ENCODE measurements at regions not wholly inside any gene's neighbourhood (a gene's known extent, or its start where the extent isn't known, plus 50 kb on each side); places are given as distances from the start of the nearest gene placed in this dataset.
"Not testable (repeated sequence)": the region's sequence is repeated elsewhere in the genome, so short reads cannot be mapped to it uniquely, and the experiment has no call there.

- H3K36me3 Mint-ChIP-seq (ENCODE audit: low read depth); H3K4me3 Mint-ChIP-seq; H3K9me3 Mint-ChIP-seq; H3K27me3 Mint-ChIP-seq (ENCODE audit: low read depth): not testable (repeated sequence)
- peak overlapping the region in 2 of 3 experiments; percentile 48 to 58 for H3K27ac Mint-ChIP-seq
- peak; percentile 39 to 57 (median 40) for TF ChIP-seq CTCF (IDR thresholded peaks at IDR 0.05; ENCODE audit: unreplicated experiment in 3 of 3)
- H3K4me1 Mint-ChIP-seq, result peaks cover 19% of the 10 kb centered on the region
These were observed 178.5 kb downstream of the NPIPB11 start for GRCh38 chr16:29227751-29228663.

- TF ChIP-seq CTCF (IDR thresholded peaks at IDR 0.05; ENCODE audit: unreplicated experiment in 3 of 3), result no peak
- Mint-ChIP-seq H3K4me1 (peaks cover 25% of the 10 kb centered on the region), H3K9me3 (peaks cover 2% of the 10 kb centered on the region), H3K36me3 (ENCODE audit: low read depth) (no peaks in the 10 kb centered on the region), H3K27me3 (ENCODE audit: low read depth) (no peaks in the 10 kb centered on the region), H3K27ac (peak overlapping the region in 1 of 3 experiments; percentile 43), H3K4me3 (no peak overlapping the region)
These were observed 179.7 kb downstream of the NPIPB11 start for GRCh38 chr16:29226782-29227181.

- H3K4me1 Mint-ChIP-seq, result peaks cover 34% of the 10 kb centered on the region
- not testable (repeated sequence) for H3K27ac Mint-ChIP-seq; H3K27me3 Mint-ChIP-seq (ENCODE audit: low read depth); H3K36me3 Mint-ChIP-seq (ENCODE audit: low read depth); H3K4me3 Mint-ChIP-seq; H3K9me3 Mint-ChIP-seq
These were observed 181.8 kb downstream of the NPIPB11 start for GRCh38 chr16:29224675-29225074.

- not testable (repeated sequence) for H3K4me3 Mint-ChIP-seq; H3K27me3 Mint-ChIP-seq (ENCODE audit: low read depth)
- peaks cover 34% of the 10 kb centered on the region for H3K4me1 Mint-ChIP-seq
- peaks cover 11% of the 10 kb centered on the region for H3K36me3 Mint-ChIP-seq (ENCODE audit: low read depth)
- peaks cover 13% of the 10 kb centered on the region for H3K9me3 Mint-ChIP-seq
- peak overlapping the region in 2 of 3 experiments; percentile 85 to 92 for H3K27ac Mint-ChIP-seq
These were observed 183.9 kb downstream of the NPIPB11 start for GRCh38 chr16:29222615-29223014.

GRCh38 chr16:29222008-29222407 is 184.5 kb downstream of the NPIPB11 start:
- H3K36me3 Mint-ChIP-seq (ENCODE audit: low read depth), result peaks cover 11% of the 10 kb centered on the region
- H3K27me3 Mint-ChIP-seq (ENCODE audit: low read depth); H3K4me3 Mint-ChIP-seq: not testable (repeated sequence)
- H3K27ac Mint-ChIP-seq, result peak overlapping the region; percentile 85 to 93 (median 92)
- H3K4me1 Mint-ChIP-seq, result peaks cover 34% of the 10 kb centered on the region
- peaks cover 14% of the 10 kb centered on the region for H3K9me3 Mint-ChIP-seq

GRCh38 chr16:29221281-29221955 is 185.1 kb downstream of the NPIPB11 start:
- Mint-ChIP-seq H3K36me3 (ENCODE audit: low read depth) (peaks cover 11% of the 10 kb centered on the region), H3K4me1 (peaks cover 32% of the 10 kb centered on the region), H3K27ac (peak overlapping the region; percentile 85 to 93 (median 92)), H3K9me3 (peaks cover 17% of the 10 kb centered on the region)
- not testable (repeated sequence) for H3K4me3 Mint-ChIP-seq; H3K27me3 Mint-ChIP-seq (ENCODE audit: low read depth)

GRCh38 chr16:29220647-29221191 is 185.8 kb downstream of the NPIPB11 start:
- Mint-ChIP-seq H3K9me3 (peaks cover 17% of the 10 kb centered on the region), H3K4me1 (peaks cover 29% of the 10 kb centered on the region), H3K27ac (peak overlapping the region; percentile 76 to 94 (median 92)), H3K36me3 (ENCODE audit: low read depth) (peaks cover 11% of the 10 kb centered on the region)
- H3K27me3 Mint-ChIP-seq (ENCODE audit: low read depth); H3K4me3 Mint-ChIP-seq: not testable (repeated sequence)

GRCh38 chr16:29219966-29220646 is 186.4 kb downstream of the NPIPB11 start:
- peaks cover 11% of the 10 kb centered on the region for H3K36me3 Mint-ChIP-seq (ENCODE audit: low read depth)
- peaks cover 29% of the 10 kb centered on the region for H3K4me1 Mint-ChIP-seq
- H3K4me3 Mint-ChIP-seq, result peak overlapping the region in 1 of 3 experiments; percentile 59
- H3K9me3 Mint-ChIP-seq, result peaks cover 17% of the 10 kb centered on the region
- peak overlapping the region; percentile 76 to 94 (median 92) for H3K27ac Mint-ChIP-seq
- H3K27me3 Mint-ChIP-seq (ENCODE audit: low read depth), result not testable (repeated sequence)

GRCh38 chr16:29219562-29219961 is 186.9 kb downstream of the NPIPB11 start:
- not testable (repeated sequence) for H3K27me3 Mint-ChIP-seq (ENCODE audit: low read depth)
- Mint-ChIP-seq H3K4me3 (peak overlapping the region in 2 of 3 experiments; percentile 22 to 59), H3K4me1 (peaks cover 29% of the 10 kb centered on the region), H3K9me3 (peaks cover 17% of the 10 kb centered on the region), H3K36me3 (ENCODE audit: low read depth) (peaks cover 11% of the 10 kb centered on the region), H3K27ac (peak overlapping the region; percentile 76 to 94 (median 92))

- H3K4me3 Mint-ChIP-seq; H3K27me3 Mint-ChIP-seq (ENCODE audit: low read depth): not testable (repeated sequence)
- Mint-ChIP-seq H3K36me3 (ENCODE audit: low read depth) (peaks cover 11% of the 10 kb centered on the region), H3K27ac (peak overlapping the region; percentile 48 to 94 (median 92)), H3K4me1 (peaks cover 29% of the 10 kb centered on the region), H3K9me3 (peaks cover 17% of the 10 kb centered on the region)
These were observed 187.9 kb downstream of the NPIPB11 start for GRCh38 chr16:29218649-29219048.

- H3K9me3 Mint-ChIP-seq, result peaks cover 15% of the 10 kb centered on the region
- not testable (repeated sequence) for H3K27me3 Mint-ChIP-seq (ENCODE audit: low read depth); H3K4me3 Mint-ChIP-seq; H3K27ac Mint-ChIP-seq
- peaks cover 11% of the 10 kb centered on the region for H3K36me3 Mint-ChIP-seq (ENCODE audit: low read depth)
- peaks cover 29% of the 10 kb centered on the region for H3K4me1 Mint-ChIP-seq
These were observed 188.3 kb downstream of the NPIPB11 start for GRCh38 chr16:29218171-29218570.

GRCh38 chr16:29217752-29218126 is 188.8 kb downstream of the NPIPB11 start:
- Mint-ChIP-seq H3K9me3 (peaks cover 15% of the 10 kb centered on the region), H3K4me1 (peaks cover 29% of the 10 kb centered on the region), H3K36me3 (ENCODE audit: low read depth) (peaks cover 11% of the 10 kb centered on the region)
- not testable (repeated sequence) for H3K27ac Mint-ChIP-seq; H3K4me3 Mint-ChIP-seq; H3K27me3 Mint-ChIP-seq (ENCODE audit: low read depth)
